Heart left ventricle (tissue), 16 donors: ENCODE measurements at regions not wholly inside any gene's neighbourhood (a gene's known extent, or its start where the extent isn't known, plus 50 kb on each side); places are given as distances from the start of the nearest gene placed in this dataset.

Source experiments
- ATAC-seq, 4 donors: fragments of 200-7000 bp; cut with Tn5 transposase; one replicate each; pipeline ENCODE4 v1.9.1; 2020 to 2022; ENCODE audit warnings: moderate library complexity in 4 of 4, mild to moderate bottlenecking in 3 of 4, moderate number of reproducible peaks in 1 of 4
- DNase-seq, 5 donors: peaks; one replicate each; pipeline ENCODE4 v3.0.0-alpha.2; 2020
- H3K27ac ChIP-seq, 12 donors: fragments of 200-600 bp; sonication (generic) in 4 of 12; one replicate each; pipeline versions ENCODE4 v1.5.0 to v1.8.0; 2016 to 2022; ENCODE audit warnings: mild to moderate bottlenecking in 2 of 12
- H3K27me3 ChIP-seq, 9 donors: fragments of 200-600 bp; sonication (generic) in 2 of 9; one replicate each; pipeline versions ENCODE4 v1.5.1 to v1.8.0; 2016 to 2022; ENCODE audit warnings: mild to moderate bottlenecking in 3 of 9
- H3K36me3 ChIP-seq, 9 donors: fragments of 200-600 bp; sonication (generic) in 2 of 9; one replicate each; pipeline versions ENCODE4 v1.5.0 to v1.8.0; 2018 to 2022; ENCODE audit warnings: mild to moderate bottlenecking in 2 of 9
- H3K4me1 ChIP-seq, 12 donors: fragments of 200-600 bp; sonication (generic) in 4 of 12; one replicate each; pipeline versions ENCODE4 v1.5.0 to v1.8.0; 2016 to 2022; ENCODE audit warnings: mild to moderate bottlenecking in 3 of 12
- H3K4me3 ChIP-seq, 12 donors: fragments of 200-600 bp; sonication (generic) in 4 of 12; one replicate each; pipeline versions ENCODE4 v1.5.0 to v1.8.0; 2017 to 2022; ENCODE audit warnings: mild to moderate bottlenecking in 9 of 12, moderate library complexity in 4 of 12
- H3K9me3 ChIP-seq, 12 donors: fragments of 200-600 bp; sonication (generic) in 4 of 12; one replicate each; pipeline versions ENCODE4 v1.5.0 to v1.8.0; 2016 to 2022; ENCODE audit warnings: mild to moderate bottlenecking in 1 of 12
- POLR2A ChIP-seq, 2 donors: fragments of 450-650 bp; IDR thresholded peaks; one replicate each; pipeline ENCODE4 v1.6.1; 2017; ENCODE audit warnings: antibody characterized with exemption in 2 of 2, mild to moderate bottlenecking in 2 of 2, moderate library complexity in 2 of 2
- WGBS, 4 donors: extraction: QIAGEN DNeasy Blood & Tissue Kit in 2 of 4; methylation state at CpG; one replicate each; pipeline versions ENCODE4 v1.1.5 to v1.1.7; 2013 to 2018; 5-methylcytosine and 5-hydroxymethylcytosine counted together
- intact Hi-C, 10 donors: fragments of 100-400 bp; cut with DNase I; formaldehyde crosslinking; loops; one replicate each; pipeline versions ENCODE4 v1.11.1 to v1.14.2; 2022
- TF ChIP-seq, protein P1 (sequence below), 12 donors: fragments of 200-600 bp; sonication (generic) in 4 of 12; IDR thresholded peaks; one replicate each; pipeline versions ENCODE4 v1.5.0 to v1.8.0; 2018 to 2022; ENCODE audit warnings: antibody characterized with exemption in 12 of 12, mild to moderate bottlenecking in 5 of 12
- donor health status: ischemic (EF 13 %, LVEDD 7.1; RV severe dilation, severe dysfunction).
- donor health status: healthy with polysubstance abuse.
- donor health status: DM: no; HTN: yes; CAD: no.
- donor health status: DM: no; HTN: no; CAD: no.
- donor health status: ischemic (EF 25% LVEDD 6.9; RV normal size, moderate dysfunction).
- donor health status: ischemic (EF 25% LVEDD 5.7; RV mildly dilated, moderate dysfunction).
- donor health status: healthy.
- donor health status: DM: yes; HTN: yes; CAD: no.
- donor health status: ischemic (EF 35%, LVEDD 5.7; RV mildly dilated, moderate dysfunction).
- donor health status: nonischemic (EF 11% LVEDD 7.7; RV severe dilation, severe dysfunction).
- donor health status: DM: yes; HTN: yes; CAD: no.
- donor health status: PGD.
- donor health status: ischemic (EF 29% LVEDD 5.4; RV normal size, mild dysfunction).
- donor health status: nonischemic (EF 23%, LVEDD 6.1; RV moderate dilation, normal function).

DNA sequence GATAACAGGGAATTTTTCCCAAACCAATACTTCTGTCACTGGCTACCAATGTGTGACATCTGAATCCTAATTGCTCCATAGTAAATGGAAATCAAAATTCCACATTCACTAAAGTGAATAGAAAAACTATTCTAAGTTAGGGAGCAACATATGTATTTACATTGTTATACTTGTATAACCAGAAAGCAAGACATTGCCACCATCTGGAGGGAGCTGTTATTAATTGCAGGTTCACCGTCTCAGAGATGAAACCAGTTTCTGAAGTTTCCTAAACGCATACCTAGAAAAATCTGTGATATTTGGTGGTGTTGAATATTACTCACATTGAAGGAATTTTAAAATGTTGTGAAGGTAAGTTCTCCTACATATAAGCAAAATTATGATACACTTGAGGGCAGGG lies 390.1 kb downstream of the NXPH1 start:
- ATAC-seq = no peak
- WGBS, 4 donors = 85 to 88% (median 86%) methylated on average over 2 of the region's 2 CpGs
- Histone ChIP-seq H3K9me3 (peaks cover 0 to 5% (median 0%) of the 10 kb centered on the region in 12 donors), H3K36me3 (no peaks in the 10 kb centered on the region), H3K27me3 (no peaks in the 10 kb centered on the region), H3K4me1 (no peaks in the 10 kb centered on the region), H3K4me3 (no peak overlapping the region), H3K27ac (no peak overlapping the region)
- intact Hi-C loops = no loop called here
- TF ChIP-seq, protein P1, sequence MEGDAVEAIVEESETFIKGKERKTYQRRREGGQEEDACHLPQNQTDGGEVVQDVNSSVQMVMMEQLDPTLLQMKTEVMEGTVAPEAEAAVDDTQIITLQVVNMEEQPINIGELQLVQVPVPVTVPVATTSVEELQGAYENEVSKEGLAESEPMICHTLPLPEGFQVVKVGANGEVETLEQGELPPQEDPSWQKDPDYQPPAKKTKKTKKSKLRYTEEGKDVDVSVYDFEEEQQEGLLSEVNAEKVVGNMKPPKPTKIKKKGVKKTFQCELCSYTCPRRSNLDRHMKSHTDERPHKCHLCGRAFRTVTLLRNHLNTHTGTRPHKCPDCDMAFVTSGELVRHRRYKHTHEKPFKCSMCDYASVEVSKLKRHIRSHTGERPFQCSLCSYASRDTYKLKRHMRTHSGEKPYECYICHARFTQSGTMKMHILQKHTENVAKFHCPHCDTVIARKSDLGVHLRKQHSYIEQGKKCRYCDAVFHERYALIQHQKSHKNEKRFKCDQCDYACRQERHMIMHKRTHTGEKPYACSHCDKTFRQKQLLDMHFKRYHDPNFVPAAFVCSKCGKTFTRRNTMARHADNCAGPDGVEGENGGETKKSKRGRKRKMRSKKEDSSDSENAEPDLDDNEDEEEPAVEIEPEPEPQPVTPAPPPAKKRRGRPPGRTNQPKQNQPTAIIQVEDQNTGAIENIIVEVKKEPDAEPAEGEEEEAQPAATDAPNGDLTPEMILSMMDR (IDR thresholded peaks at IDR 0.05) = no peak
- TF ChIP-seq POLR2A (IDR thresholded peaks at IDR 0.05) = no peak
- DNase-seq = no peak

DNA sequence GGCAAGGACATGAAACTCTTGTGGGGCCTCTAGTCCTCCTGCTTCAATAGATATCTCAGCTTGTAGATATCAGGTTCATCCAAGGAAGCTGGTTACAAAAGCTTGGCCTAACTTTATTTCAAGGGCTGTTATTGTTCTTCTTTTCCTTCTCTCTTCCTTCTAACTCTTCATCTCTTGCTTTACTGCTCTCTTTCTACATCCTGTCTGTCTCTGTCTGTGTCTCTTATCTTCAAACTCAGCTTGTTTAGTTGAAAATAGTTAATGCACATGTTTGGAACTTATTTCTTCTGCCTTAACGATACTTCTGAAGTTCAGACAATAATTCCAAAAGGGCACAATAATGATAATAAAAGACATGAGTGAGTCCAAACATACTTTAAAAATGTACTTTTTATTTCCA lies 393.9 kb downstream of the NXPH1 start:
- WGBS, 4 donors = 73 to 80% (median 76%) methylated on average over 1 of the region's 1 CpG

DNA sequence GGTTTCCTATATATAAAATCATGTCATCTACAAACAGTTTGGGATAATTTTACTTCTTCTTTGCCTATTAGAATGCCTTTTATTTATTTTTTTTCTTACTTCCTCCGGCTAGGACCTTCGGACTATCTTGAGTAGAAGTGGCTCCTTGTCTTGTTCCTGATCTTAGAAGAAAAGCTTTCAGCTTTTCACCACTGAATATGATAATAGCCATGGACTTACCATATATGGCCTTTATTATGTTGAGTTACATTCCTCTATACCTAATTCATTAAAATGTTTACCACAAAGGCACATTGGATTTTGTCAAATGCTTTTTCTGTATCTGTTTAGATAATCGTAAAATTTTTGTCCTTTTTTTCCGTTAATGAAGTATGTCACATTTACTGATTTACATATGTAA lies 395.7 kb downstream of the NXPH1 start:
- TF ChIP-seq, protein P1 (IDR thresholded peaks at IDR 0.05) = no peak
- no peak for TF ChIP-seq POLR2A (IDR thresholded peaks at IDR 0.05)
- Histone ChIP-seq H3K9me3 (no peaks in the 10 kb centered on the region), H3K4me3 (no peak overlapping the region), H3K4me1 (no peaks in the 10 kb centered on the region), H3K36me3 (no peaks in the 10 kb centered on the region), H3K27me3 (no peaks in the 10 kb centered on the region), H3K27ac (no peak overlapping the region)
- intact Hi-C loops = no loop called here
- ATAC-seq (no peak), DNase-seq (no peak)
- 70 to 84% (median 83%) methylated on average over 4 of the region's 4 CpGs for whole genome bisulfite sequencing, 4 donors

More for the DNA sequence above, 393.9 kb downstream of the NXPH1 start:
- H3K27ac ChIP-seq = no peak overlapping the region
- H3K27me3 ChIP-seq = no peaks in the 10 kb centered on the region
- no peaks in the 10 kb centered on the region for H3K36me3 ChIP-seq
- ATAC-seq (no peak), DNase-seq (no peak)
- no peak for TF ChIP-seq POLR2A (IDR thresholded peaks at IDR 0.05)
- TF ChIP-seq, protein P1 (IDR thresholded peaks at IDR 0.05) = no peak
- intact Hi-C loops = no loop called here
- no peaks in the 10 kb centered on the region for H3K9me3 ChIP-seq
- H3K4me3 ChIP-seq = no peak overlapping the region
- H3K4me1 ChIP-seq = no peaks in the 10 kb centered on the region

DNA sequence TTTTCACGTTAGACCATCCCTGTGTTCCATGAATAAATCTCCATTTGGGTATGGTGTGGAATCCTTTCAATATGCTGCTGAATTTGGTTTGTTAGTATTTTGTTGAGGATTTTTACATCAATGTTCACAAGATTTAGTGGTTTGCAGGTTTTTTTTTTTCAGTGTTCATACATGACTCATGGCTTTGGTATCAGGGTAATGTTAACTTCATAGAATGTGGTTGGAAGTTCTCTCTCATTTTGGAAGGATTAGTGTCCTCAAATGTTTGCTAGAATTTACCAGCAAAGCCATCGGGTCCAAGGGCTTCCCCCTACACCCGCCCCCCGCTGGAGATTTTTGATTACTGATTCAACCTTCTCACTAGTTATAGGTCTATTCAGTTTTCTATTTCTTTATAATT lies 398.0 kb downstream of the NXPH1 start:
- WGBS, 4 donors = 66 to 83% (median 77%) methylated on average over 4 of the region's 4 CpGs
- no peaks in the 10 kb centered on the region for H3K4me1 ChIP-seq
- no peaks in the 10 kb centered on the region for H3K27me3 ChIP-seq
- no peak for TF ChIP-seq POLR2A (IDR thresholded peaks at IDR 0.05)
- ATAC-seq = no peak
- DNase-seq = no peak
- peaks cover 0 to 3% (median 0%) of the 10 kb centered on the region in 12 donors for H3K9me3 ChIP-seq
- H3K36me3 ChIP-seq = no peaks in the 10 kb centered on the region
- intact Hi-C loops = no loop called here
- H3K4me3 ChIP-seq = no peak overlapping the region
- H3K27ac ChIP-seq = no peak overlapping the region

GRCh38 chr7:8833355-8833754 lies 399.9 kb downstream of the NXPH1 start:
- no peaks in the 10 kb centered on the region for H3K4me1 ChIP-seq
- H3K4me3 ChIP-seq = no peak overlapping the region
- no peaks in the 10 kb centered on the region for H3K27me3 ChIP-seq
- H3K9me3 ChIP-seq = peaks cover 0 to 3% (median 0%) of the 10 kb centered on the region in 12 donors
- ATAC-seq (no peak), DNase-seq (no peak)
- TF ChIP-seq POLR2A (IDR thresholded peaks at IDR 0.05) = no peak
- TF ChIP-seq, protein P1 (IDR thresholded peaks at IDR 0.05) = no peak
- no peaks in the 10 kb centered on the region for H3K36me3 ChIP-seq
- no peak overlapping the region for H3K27ac ChIP-seq
- intact Hi-C loops = no loop called here
- WGBS, 4 donors = 72 to 81% (median 77%) methylated on average over 6 of the region's 6 CpGs
